ENCODE measurements at regions not wholly inside any gene's neighbourhood (a gene's known extent, or its start where the extent isn't known, plus 50 kb on each side); places are given as distances from the start of the nearest gene placed in this dataset.
"Not testable (repeated sequence)": the region's sequence is repeated elsewhere in the genome, so short reads cannot be mapped to it uniquely, and the experiment has no call there.

DNA sequence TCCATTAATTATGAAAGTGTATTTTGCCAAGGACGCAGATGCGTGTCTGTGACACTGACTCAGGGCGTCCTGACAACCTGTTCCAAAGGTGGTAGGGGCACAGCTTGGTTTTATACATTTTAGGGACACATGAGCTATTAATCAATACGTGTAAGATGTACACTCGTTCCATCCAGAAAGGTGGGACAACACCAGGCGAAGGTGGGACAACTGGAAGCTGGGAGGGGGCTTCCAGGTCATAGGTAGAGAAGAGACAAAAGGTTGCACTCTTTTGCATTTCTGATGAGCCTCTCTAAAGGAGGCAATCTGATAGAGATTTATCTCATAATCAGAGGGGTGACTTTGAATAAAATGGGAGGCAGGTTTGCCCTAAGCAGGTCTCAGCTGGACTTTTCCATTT lies 82.7 kb upstream of the ZNF746 start:
- Histone ChIP-seq H3K4me3 (IDR thresholded peaks at IDR 0.05; ENCODE audit: insufficient read depth, low read depth, low read length) (no peak overlapping the region), H3K9ac (no peak overlapping the region), H3K4me2 (no peak overlapping the region), H3K27ac (no peak overlapping the region), H3K36me3 (ENCODE audit: insufficient read depth) (peaks cover 2% of the 10 kb centered on the region; the same call in 1 of the 2 replicates), H3K79me2 (ENCODE audit: insufficient read depth, low read depth) (no peaks in the 10 kb centered on the region), H3K27me3 (ENCODE audit: insufficient read depth, low read depth) (no peaks in the 10 kb centered on the region), H3K4me1 (ENCODE audit: low read depth, poor library complexity, severe bottlenecking) (no peaks in the 10 kb centered on the region), H2AFZ (ENCODE audit: low read depth) (no peak overlapping the region), H4K20me1 (ENCODE audit: insufficient read depth) (no peaks in the 10 kb centered on the region)
- TF ChIP-seq, protein P1, sequence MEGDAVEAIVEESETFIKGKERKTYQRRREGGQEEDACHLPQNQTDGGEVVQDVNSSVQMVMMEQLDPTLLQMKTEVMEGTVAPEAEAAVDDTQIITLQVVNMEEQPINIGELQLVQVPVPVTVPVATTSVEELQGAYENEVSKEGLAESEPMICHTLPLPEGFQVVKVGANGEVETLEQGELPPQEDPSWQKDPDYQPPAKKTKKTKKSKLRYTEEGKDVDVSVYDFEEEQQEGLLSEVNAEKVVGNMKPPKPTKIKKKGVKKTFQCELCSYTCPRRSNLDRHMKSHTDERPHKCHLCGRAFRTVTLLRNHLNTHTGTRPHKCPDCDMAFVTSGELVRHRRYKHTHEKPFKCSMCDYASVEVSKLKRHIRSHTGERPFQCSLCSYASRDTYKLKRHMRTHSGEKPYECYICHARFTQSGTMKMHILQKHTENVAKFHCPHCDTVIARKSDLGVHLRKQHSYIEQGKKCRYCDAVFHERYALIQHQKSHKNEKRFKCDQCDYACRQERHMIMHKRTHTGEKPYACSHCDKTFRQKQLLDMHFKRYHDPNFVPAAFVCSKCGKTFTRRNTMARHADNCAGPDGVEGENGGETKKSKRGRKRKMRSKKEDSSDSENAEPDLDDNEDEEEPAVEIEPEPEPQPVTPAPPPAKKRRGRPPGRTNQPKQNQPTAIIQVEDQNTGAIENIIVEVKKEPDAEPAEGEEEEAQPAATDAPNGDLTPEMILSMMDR (conservative IDR thresholded peaks at IDR 0.05; ENCODE audit: low read depth, low read length) = no peak

DNA sequence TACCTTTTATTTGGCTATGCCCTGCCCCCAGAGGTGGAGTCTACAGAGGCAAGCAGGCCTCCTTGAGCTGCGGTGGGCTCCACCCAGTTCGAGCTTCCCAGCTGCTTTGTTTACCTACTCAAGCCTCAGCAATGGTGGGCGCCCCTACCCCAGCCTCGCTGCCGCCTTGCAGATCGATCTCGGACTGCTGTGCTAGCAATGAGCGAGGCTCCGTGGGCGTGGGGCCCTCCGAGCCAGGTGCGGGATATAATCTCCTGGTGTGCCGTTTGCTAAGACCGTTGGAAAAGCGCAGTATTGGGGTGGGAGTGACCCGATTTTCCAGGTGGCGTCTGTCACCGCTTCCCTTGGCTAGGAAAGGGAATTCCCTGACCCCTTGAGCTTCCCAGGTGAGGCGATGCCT lies 81.8 kb upstream of the ZNF746 start:
- H3K4me3 ChIP-seq (IDR thresholded peaks at IDR 0.05; ENCODE audit: insufficient read depth, low read depth, low read length); H3K36me3 ChIP-seq (ENCODE audit: insufficient read depth); H3K4me2 ChIP-seq; H3K27ac ChIP-seq; H3K27me3 ChIP-seq (ENCODE audit: insufficient read depth, low read depth); H2AFZ ChIP-seq (ENCODE audit: low read depth); H3K4me1 ChIP-seq (ENCODE audit: low read depth, poor library complexity, severe bottlenecking); H3K9ac ChIP-seq; H4K20me1 ChIP-seq (ENCODE audit: insufficient read depth); H3K79me2 ChIP-seq (ENCODE audit: insufficient read depth, low read depth): not testable (repeated sequence)

DNA sequence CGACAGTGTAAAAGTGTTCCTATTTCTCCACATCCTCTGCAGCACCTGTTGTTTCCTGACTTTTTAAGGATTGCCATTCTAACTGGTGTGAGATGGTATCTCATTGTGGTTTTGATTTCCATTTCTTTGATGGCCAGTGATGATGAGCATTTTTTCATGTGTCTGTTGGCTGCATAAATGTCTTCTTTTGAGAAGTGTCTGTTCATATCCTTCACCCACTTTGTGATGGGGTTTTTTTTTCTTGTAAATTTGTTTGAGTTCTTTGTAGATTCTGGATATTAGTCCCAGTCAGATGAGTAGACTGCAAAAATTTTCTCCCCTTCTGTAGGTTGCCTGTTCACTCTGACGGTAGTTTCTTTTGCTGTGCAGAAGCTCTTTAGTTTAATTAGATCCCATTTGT lies 76.8 kb upstream of the ZNF746 start:
- not testable (repeated sequence) for H3K79me2 ChIP-seq (ENCODE audit: insufficient read depth, low read depth); H4K20me1 ChIP-seq (ENCODE audit: insufficient read depth); H3K9ac ChIP-seq; H3K4me1 ChIP-seq (ENCODE audit: low read depth, poor library complexity, severe bottlenecking); H3K36me3 ChIP-seq (ENCODE audit: insufficient read depth); H3K27ac ChIP-seq; H2AFZ ChIP-seq (ENCODE audit: low read depth); H3K4me3 ChIP-seq (IDR thresholded peaks at IDR 0.05; ENCODE audit: insufficient read depth, low read depth, low read length); H3K4me2 ChIP-seq; H3K27me3 ChIP-seq (ENCODE audit: insufficient read depth, low read depth)

DNA sequence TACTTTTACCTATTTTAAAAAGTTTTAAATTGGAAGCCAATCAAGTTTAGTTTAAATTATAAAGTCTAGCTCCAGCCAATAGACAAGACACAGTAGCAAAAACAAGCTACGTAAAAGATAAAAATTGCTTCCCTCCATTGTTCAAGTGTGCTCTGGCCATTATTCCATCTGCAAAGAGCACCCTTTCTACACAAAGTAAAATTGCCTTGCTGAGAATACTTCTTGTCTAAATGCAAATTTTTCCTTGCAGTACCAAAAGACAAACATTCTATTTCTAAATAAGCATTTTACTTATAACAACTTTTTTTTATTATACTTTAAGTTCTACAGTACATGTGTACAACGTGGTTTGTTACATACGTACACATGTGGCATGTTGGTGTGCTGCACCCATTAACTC lies 75.9 kb upstream of the ZNF746 start:
- TF ChIP-seq, protein P1 (conservative IDR thresholded peaks at IDR 0.05; ENCODE audit: low read depth, low read length) = no peak
- no peak overlapping the region for H3K4me2 ChIP-seq
- H3K79me2 ChIP-seq (ENCODE audit: insufficient read depth, low read depth) = no peaks in the 10 kb centered on the region
- H3K27ac ChIP-seq = no peak overlapping the region
- H2AFZ ChIP-seq (ENCODE audit: low read depth) = no peak overlapping the region
- H3K9ac ChIP-seq = no peak overlapping the region
- H3K4me3 ChIP-seq (IDR thresholded peaks at IDR 0.05; ENCODE audit: insufficient read depth, low read depth, low read length) = no peak overlapping the region
- no peaks in the 10 kb centered on the region for H3K36me3 ChIP-seq (ENCODE audit: insufficient read depth)
- H4K20me1 ChIP-seq (ENCODE audit: insufficient read depth) = no peaks in the 10 kb centered on the region
- H3K4me1 ChIP-seq (ENCODE audit: low read depth, poor library complexity, severe bottlenecking) = no peaks in the 10 kb centered on the region
- H3K27me3 ChIP-seq (ENCODE audit: insufficient read depth, low read depth) = no peaks in the 10 kb centered on the region

DNA sequence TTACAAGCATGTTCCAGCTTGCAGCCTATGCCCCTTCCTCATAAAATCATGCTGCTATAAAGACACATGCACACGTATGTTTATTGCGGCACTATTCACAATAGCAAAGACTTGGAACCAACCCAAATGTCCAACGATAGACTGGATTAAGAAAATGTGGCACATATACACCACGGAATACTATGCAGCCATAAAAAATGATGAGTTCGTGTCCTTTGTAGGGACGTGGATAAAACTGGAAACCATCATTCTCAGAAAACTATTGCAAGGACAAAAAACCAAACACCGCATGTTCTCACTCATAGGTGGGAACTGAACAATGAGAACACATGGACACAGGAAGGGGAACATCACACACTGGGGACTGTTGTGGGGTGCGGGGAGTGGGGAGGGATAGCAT lies 75.3 kb upstream of the ZNF746 start:
- not testable (repeated sequence) for H3K27me3 ChIP-seq (ENCODE audit: insufficient read depth, low read depth); H3K36me3 ChIP-seq (ENCODE audit: insufficient read depth); H3K79me2 ChIP-seq (ENCODE audit: insufficient read depth, low read depth); H2AFZ ChIP-seq (ENCODE audit: low read depth); H3K27ac ChIP-seq; H3K9ac ChIP-seq; H3K4me3 ChIP-seq (IDR thresholded peaks at IDR 0.05; ENCODE audit: insufficient read depth, low read depth, low read length); H3K4me2 ChIP-seq; H4K20me1 ChIP-seq (ENCODE audit: insufficient read depth); H3K4me1 ChIP-seq (ENCODE audit: low read depth, poor library complexity, severe bottlenecking)

DNA sequence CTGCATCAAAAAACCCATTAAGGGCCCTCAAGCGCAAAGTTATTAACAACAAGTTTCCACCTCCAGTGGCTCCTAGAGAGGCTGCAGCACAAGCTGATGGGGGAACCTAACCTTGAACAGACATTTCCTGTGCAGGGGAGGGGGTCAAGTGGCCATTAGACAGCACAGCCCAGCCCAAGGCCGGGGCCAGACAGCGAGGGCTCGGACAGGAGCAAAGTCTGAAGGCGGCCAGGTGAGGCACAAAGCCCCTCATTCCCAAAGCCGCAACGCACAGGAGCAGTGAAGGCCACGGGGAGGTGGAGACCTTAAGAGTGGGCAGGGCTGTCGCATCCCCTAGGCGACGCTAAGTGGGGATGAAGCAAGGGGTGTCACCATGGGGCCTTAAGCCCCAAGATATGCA lies 73.2 kb upstream of the ZNF746 start:
- H3K4me3 ChIP-seq (IDR thresholded peaks at IDR 0.05; ENCODE audit: insufficient read depth, low read depth, low read length) = no peak overlapping the region
- TF ChIP-seq, protein P1 (conservative IDR thresholded peaks at IDR 0.05; ENCODE audit: low read depth, low read length) = no peak
- no peaks in the 10 kb centered on the region for H3K4me1 ChIP-seq (ENCODE audit: low read depth, poor library complexity, severe bottlenecking)
- no peaks in the 10 kb centered on the region for H4K20me1 ChIP-seq (ENCODE audit: insufficient read depth)
- H2AFZ ChIP-seq (ENCODE audit: low read depth) = no peak overlapping the region
- no peaks in the 10 kb centered on the region for H3K27me3 ChIP-seq (ENCODE audit: insufficient read depth, low read depth)
- no peak overlapping the region for H3K27ac ChIP-seq
- H3K79me2 ChIP-seq (ENCODE audit: insufficient read depth, low read depth) = no peaks in the 10 kb centered on the region
- no peak overlapping the region for H3K9ac ChIP-seq
- peaks cover 3% of the 10 kb centered on the region; the same call in 1 of the 2 replicates for H3K36me3 ChIP-seq (ENCODE audit: insufficient read depth)
- no peak overlapping the region for H3K4me2 ChIP-seq
